Activated T-helper 2 cell treated with anti-CD3 and anti-CD28 coated beads, Interferon-gamma antibody, Interleukin-2, Interleukin-4, amounts not matched to agents 10 μg/mL and 5 μg/mL and 100 μg/mL, durations not matched to agents 14 hours and 24 hours and 36 hours (primary cell): ENCODE measurements at regions not wholly inside any gene's neighbourhood (a gene's known extent, or its start where the extent isn't known, plus 50 kb on each side); places are given as distances from the start of the nearest gene placed in this dataset.

ENCODE experiments used
- DNase-seq: peaks from one replicate; pipeline ENCODE4 v3.0.0; 2021; ENCODE audit warnings: low spot score
- H3K27ac Mint-ChIP-seq: one replicate; pipeline ENCODE4 v1.8.0; 2021; ENCODE audit warnings: mixed read lengths
- H3K27me3 Mint-ChIP-seq: one replicate; pipeline ENCODE4 v1.8.0; 2021; ENCODE audit warnings: low read depth, mixed read lengths
- H3K36me3 Mint-ChIP-seq: one replicate; pipeline ENCODE4 v1.8.0; 2021; ENCODE audit warnings: low read depth, mixed read lengths
- H3K4me1 Mint-ChIP-seq: one replicate; pipeline ENCODE4 v1.8.0; 2021; ENCODE audit warnings: low read depth, mixed read lengths
- H3K4me3 Mint-ChIP-seq: one replicate; pipeline ENCODE4 v1.8.0; 2021; ENCODE audit warnings: low read depth, mild to moderate bottlenecking, moderate library complexity, mixed read lengths
- H3K9me3 Mint-ChIP-seq: one replicate; pipeline ENCODE4 v1.8.0; 2021; ENCODE audit warnings: mixed read lengths
- intact Hi-C: fragments of 100-400 bp; cut with micrococcal nuclease; formaldehyde crosslinking; loops from one replicate; pipeline ENCODE4 v1.15.1; 2023

DNA sequence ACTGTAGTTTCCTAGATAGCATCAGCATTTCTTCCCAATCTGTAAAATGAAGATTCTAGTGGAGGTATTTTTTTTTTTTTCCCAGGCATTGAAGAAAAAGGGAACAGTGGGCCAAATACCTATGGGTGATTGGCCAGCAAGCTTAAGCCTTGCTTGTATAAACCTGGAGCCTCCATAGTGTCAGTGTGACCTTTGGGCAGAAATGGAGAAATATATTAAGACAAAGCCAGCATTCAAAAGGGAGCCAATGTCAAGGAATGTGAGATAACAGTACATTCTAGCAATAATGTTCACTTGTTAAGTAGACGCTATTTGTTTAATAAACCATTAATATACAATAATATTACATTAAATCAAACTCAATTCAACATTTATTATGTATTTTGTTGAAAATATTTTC is 275.4 kb downstream of the FOXA2 start:
- H3K4me3 Mint-ChIP-seq: no peak overlapping the region
- H3K9me3 Mint-ChIP-seq: no peaks in the 10 kb centered on the region
- H3K27me3 Mint-ChIP-seq: no peaks in the 10 kb centered on the region
- intact Hi-C loops: no loop called here
- H3K36me3 Mint-ChIP-seq: no peaks in the 10 kb centered on the region
- no peak overlapping the region for H3K27ac Mint-ChIP-seq
- no peaks in the 10 kb centered on the region for H3K4me1 Mint-ChIP-seq
- no peak for DNase-seq

- Mint-ChIP-seq H3K27ac (no peak overlapping the region), H3K4me3 (no peak overlapping the region), H3K9me3 (no peaks in the 10 kb centered on the region), H3K27me3 (no peaks in the 10 kb centered on the region), H3K36me3 (no peaks in the 10 kb centered on the region), H3K4me1 (no peaks in the 10 kb centered on the region)
- intact Hi-C loops: no loop called here
- DNase-seq: no peak
These were observed 277.0 kb downstream of the FOXA2 start for GRCh38 chr20:22307409-22307808.

DNA sequence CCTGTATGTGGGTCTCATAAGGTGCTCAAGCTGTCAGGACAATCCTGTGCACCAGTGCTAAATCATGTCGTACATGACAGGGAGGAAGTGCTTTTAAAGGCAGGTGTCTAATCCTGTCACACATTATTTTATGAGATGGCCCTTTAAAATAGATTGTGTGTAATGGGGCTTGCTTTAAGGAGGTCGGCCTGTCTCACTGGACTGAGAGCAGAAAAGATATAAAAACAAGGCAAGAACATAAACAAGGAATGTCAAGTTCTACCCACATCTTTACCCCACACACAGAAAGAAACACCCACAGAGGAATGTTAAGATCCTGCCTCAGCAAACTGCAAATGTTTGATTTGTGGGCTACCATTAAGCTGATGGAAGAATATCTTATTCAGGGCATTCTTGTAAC is 279.0 kb downstream of the FOXA2 start:
- intact Hi-C loops: no loop called here
- Mint-ChIP-seq H3K4me1 (no peaks in the 10 kb centered on the region), H3K27ac (no peak overlapping the region), H3K36me3 (no peaks in the 10 kb centered on the region), H3K4me3 (no peak overlapping the region), H3K9me3 (no peaks in the 10 kb centered on the region), H3K27me3 (no peaks in the 10 kb centered on the region)
- DNase-seq: no peak

GRCh38 chr20:22303523-22303922 is 280.8 kb downstream of the FOXA2 start:
- Mint-ChIP-seq H3K36me3 (no peaks in the 10 kb centered on the region), H3K4me1 (no peaks in the 10 kb centered on the region), H3K9me3 (peaks cover 3% of the 10 kb centered on the region), H3K27me3 (no peaks in the 10 kb centered on the region), H3K4me3 (no peak overlapping the region), H3K27ac (no peak overlapping the region)
- intact Hi-C loops: no loop called here
- no peak for DNase-seq

DNA sequence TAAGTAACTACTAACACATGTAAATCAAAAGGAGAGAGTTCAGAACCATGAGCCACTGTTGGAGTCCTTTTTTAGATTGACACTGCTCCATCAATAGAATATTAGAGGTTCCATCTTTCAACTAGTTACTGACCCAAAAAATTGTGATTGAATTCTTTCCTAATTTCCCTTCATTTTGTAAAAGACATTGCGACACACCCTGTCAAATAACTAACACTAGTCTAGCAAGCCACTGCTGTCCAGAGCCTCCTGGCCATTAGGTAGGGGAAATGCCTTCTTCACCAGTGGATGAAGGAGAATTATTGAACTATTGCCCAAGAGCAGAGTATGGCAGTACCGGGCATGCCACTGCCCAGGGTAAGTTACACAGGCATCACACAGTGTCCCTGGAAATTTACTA is 282.3 kb downstream of the FOXA2 start:
- DNase-seq: no peak
- intact Hi-C loops: no loop called here
- no peaks in the 10 kb centered on the region for H3K4me1 Mint-ChIP-seq

GRCh38 chr20:22293886-22294285 is 290.5 kb downstream of the FOXA2 start:
- Mint-ChIP-seq H3K4me1 (no peaks in the 10 kb centered on the region), H3K9me3 (peaks cover 29% of the 10 kb centered on the region), H3K27ac (no peak overlapping the region), H3K36me3 (peaks cover 3% of the 10 kb centered on the region), H3K4me3 (no peak overlapping the region), H3K27me3 (no peaks in the 10 kb centered on the region)
- intact Hi-C loops: no loop called here
- DNase-seq: no peak

More for the DNA sequence above, 282.3 kb downstream of the FOXA2 start:
- Mint-ChIP-seq H3K36me3 (no peaks in the 10 kb centered on the region), H3K9me3 (peaks cover 8% of the 10 kb centered on the region), H3K27ac (no peak overlapping the region), H3K27me3 (no peaks in the 10 kb centered on the region), H3K4me3 (no peak overlapping the region)

- Mint-ChIP-seq H3K27ac (no peak overlapping the region), H3K9me3 (peaks cover 15% of the 10 kb centered on the region), H3K4me3 (no peak overlapping the region), H3K36me3 (no peaks in the 10 kb centered on the region), H3K4me1 (no peaks in the 10 kb centered on the region), H3K27me3 (no peaks in the 10 kb centered on the region)
- no peak for DNase-seq
- intact Hi-C loops: no loop called here
These were observed 294.9 kb downstream of the FOXA2 start for GRCh38 chr20:22289442-22289841.

GRCh38 chr20:22288957-22289356 is 295.4 kb downstream of the FOXA2 start:
- H3K9me3 Mint-ChIP-seq: peaks cover 15% of the 10 kb centered on the region
- H3K27me3 Mint-ChIP-seq: no peaks in the 10 kb centered on the region
- H3K36me3 Mint-ChIP-seq: no peaks in the 10 kb centered on the region
- DNase-seq: no peak
- H3K4me1 Mint-ChIP-seq: no peaks in the 10 kb centered on the region
- intact Hi-C loops: no loop called here
- H3K4me3 Mint-ChIP-seq: no peak overlapping the region
- no peak overlapping the region for H3K27ac Mint-ChIP-seq

- peaks cover 9% of the 10 kb centered on the region for H3K9me3 Mint-ChIP-seq
- no peaks in the 10 kb centered on the region for H3K36me3 Mint-ChIP-seq
- H3K4me1 Mint-ChIP-seq: no peaks in the 10 kb centered on the region
- H3K27ac Mint-ChIP-seq: no peak overlapping the region
- H3K27me3 Mint-ChIP-seq: no peaks in the 10 kb centered on the region
- no peak overlapping the region for H3K4me3 Mint-ChIP-seq
- no peak for DNase-seq
- intact Hi-C loops: no loop called here
These were observed 296.2 kb downstream of the FOXA2 start for GRCh38 chr20:22288156-22288555.

DNA sequence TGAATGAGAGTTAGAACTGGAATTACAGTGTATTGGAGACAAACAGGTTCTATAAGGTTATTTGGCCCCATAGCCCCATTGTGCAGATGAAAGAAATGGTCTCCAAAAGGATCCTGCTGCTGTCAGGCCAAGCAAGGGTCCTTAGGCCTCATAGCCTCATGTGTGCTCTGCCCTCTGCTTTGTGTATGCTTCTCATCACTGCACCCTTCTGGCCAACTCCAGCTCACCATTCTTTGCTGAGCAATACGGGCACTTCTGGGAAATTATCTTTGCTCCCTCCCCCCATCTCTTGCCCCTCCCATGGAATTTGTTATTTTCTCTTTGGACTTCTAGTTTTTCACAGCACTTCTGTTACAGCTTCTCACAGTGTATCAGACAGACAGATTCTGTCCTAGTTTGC is 298.8 kb downstream of the FOXA2 start:
- intact Hi-C loops: no loop called here
- Mint-ChIP-seq H3K27me3 (no peaks in the 10 kb centered on the region), H3K9me3 (no peaks in the 10 kb centered on the region), H3K4me1 (no peaks in the 10 kb centered on the region), H3K27ac (no peak overlapping the region), H3K36me3 (no peaks in the 10 kb centered on the region), H3K4me3 (no peak overlapping the region)
- no peak for DNase-seq

GRCh38 chr20:22282696-22283095 is 301.7 kb downstream of the FOXA2 start:
- H3K27me3 Mint-ChIP-seq: no peaks in the 10 kb centered on the region
- no peak overlapping the region for H3K27ac Mint-ChIP-seq
- intact Hi-C loops: no loop called here
- peaks cover 7% of the 10 kb centered on the region for H3K9me3 Mint-ChIP-seq
- no peak for DNase-seq
- H3K4me1 Mint-ChIP-seq: no peaks in the 10 kb centered on the region
- no peaks in the 10 kb centered on the region for H3K36me3 Mint-ChIP-seq
- no peak overlapping the region for H3K4me3 Mint-ChIP-seq

DNA sequence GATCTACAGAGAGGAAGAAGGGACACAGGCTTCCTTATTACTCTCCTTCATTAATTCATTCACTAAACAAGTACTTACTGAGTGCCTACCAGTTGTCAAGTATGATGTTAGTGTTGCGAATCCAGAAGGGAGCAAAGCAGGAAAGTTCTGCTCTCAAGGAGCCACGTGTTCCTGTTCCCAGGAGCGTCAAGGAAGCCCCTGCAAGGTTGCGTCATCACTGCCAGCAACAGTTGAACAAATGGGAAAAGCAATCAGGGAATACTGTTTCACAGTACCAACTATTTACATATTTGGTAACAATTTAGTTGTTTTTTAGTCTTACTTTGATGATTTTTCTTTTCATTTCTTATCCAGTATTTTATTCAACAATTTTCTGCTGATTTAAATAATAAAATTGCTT is 310.0 kb downstream of the FOXA2 start:
- intact Hi-C loops: no loop called here
- no peaks in the 10 kb centered on the region for H3K27me3 Mint-ChIP-seq
- no peak overlapping the region for H3K27ac Mint-ChIP-seq
- no peaks in the 10 kb centered on the region for H3K36me3 Mint-ChIP-seq
- peaks cover 26% of the 10 kb centered on the region for H3K9me3 Mint-ChIP-seq
- H3K4me1 Mint-ChIP-seq: no peaks in the 10 kb centered on the region
- no peak overlapping the region for H3K4me3 Mint-ChIP-seq
- DNase-seq: no peak

GRCh38 chr20:22268675-22269074 is 315.7 kb downstream of the FOXA2 start:
- no peak for DNase-seq
- peaks cover 11% of the 10 kb centered on the region for H3K9me3 Mint-ChIP-seq
- no peak overlapping the region for H3K4me3 Mint-ChIP-seq
- no peaks in the 10 kb centered on the region for H3K27me3 Mint-ChIP-seq
- no peaks in the 10 kb centered on the region for H3K36me3 Mint-ChIP-seq
- H3K4me1 Mint-ChIP-seq: no peaks in the 10 kb centered on the region
- intact Hi-C loops: no loop called here
- H3K27ac Mint-ChIP-seq: no peak overlapping the region

GRCh38 chr20:22264917-22265316 is 319.5 kb downstream of the FOXA2 start:
- Mint-ChIP-seq H3K4me3 (no peak overlapping the region), H3K27me3 (no peaks in the 10 kb centered on the region), H3K36me3 (no peaks in the 10 kb centered on the region), H3K4me1 (no peaks in the 10 kb centered on the region), H3K9me3 (peaks cover 4% of the 10 kb centered on the region), H3K27ac (no peak overlapping the region)
- no peak for DNase-seq
- intact Hi-C loops: no loop called here
